Fibroblast of lung (primary cell): ENCODE measurements at regions not wholly inside any gene's neighbourhood (a gene's known extent, or its start where the extent isn't known, plus 50 kb on each side); places are given as distances from the start of the nearest gene placed in this dataset.

Source experiments
- DNase-seq, 2 donors: peaks; one replicate each; pipeline versions ENCODE4 v3.0.0 to v3.0.0-alpha.2; 2010; ENCODE audit warnings: low read depth in 2 of 2
- H2AFZ ChIP-seq: 2 replicates; pipeline ENCODE4 v1.5.1; 2012; ENCODE audit warnings: low read length, control low read depth, inconsistent platforms
- H3K27ac ChIP-seq: 2 replicates; pipeline ENCODE4 v1.5.1; 2011; ENCODE audit warnings: low read length, control low read depth; ENCODE audit not compliant: insufficient read depth
- H3K27me3 ChIP-seq: 2 replicates; pipeline ENCODE4 v1.5.1; 2011; ENCODE audit warnings: mild to moderate bottlenecking, low read length; ENCODE audit not compliant: control insufficient read depth, insufficient read depth
- H3K36me3 ChIP-seq: 2 replicates; pipeline ENCODE4 v1.5.1; 2011; ENCODE audit warnings: low read length; ENCODE audit not compliant: control insufficient read depth, insufficient read depth
- H3K4me1 ChIP-seq: 2 replicates; pipeline ENCODE4 v1.5.1; 2011; ENCODE audit warnings: low read length; ENCODE audit not compliant: control insufficient read depth, insufficient read depth; ENCODE audit errors: extremely low read depth
- H3K4me2 ChIP-seq: 2 replicates; pipeline ENCODE4 v1.5.1; 2011; ENCODE audit warnings: low read length, control low read depth; ENCODE audit not compliant: insufficient read depth; ENCODE audit errors: extremely low read depth
- H3K4me3 ChIP-seq, 4 experiments: fragments of 200-600 bp in 1 of 4; sonication (generic) in 1 of 4; replicated peaks in 1 of 4; 2 replicates each; pipeline ENCODE4 v1.5.1; 2011 to 2016; ENCODE audit warnings: low read length in 4 of 4, low read depth in 3 of 4, mild to moderate bottlenecking in 3 of 4, control low read depth in 2 of 4, inconsistent platforms in 1 of 4, mixed read lengths in 1 of 4; ENCODE audit not compliant: insufficient read depth in 1 of 4; ENCODE audit errors: control extremely low read depth in 1 of 4
- H3K79me2 ChIP-seq: 2 replicates; pipeline ENCODE4 v1.5.1; 2012; ENCODE audit warnings: mild to moderate bottlenecking, low read length, inconsistent platforms; ENCODE audit not compliant: control insufficient read depth, insufficient read depth
- H3K9ac ChIP-seq: 2 replicates; pipeline ENCODE4 v1.5.1; 2011; ENCODE audit warnings: mild to moderate bottlenecking, low read length, control low read depth; ENCODE audit not compliant: insufficient read depth
- H3K9me3 ChIP-seq: 2 replicates; pipeline ENCODE4 v1.5.1; 2012; ENCODE audit warnings: low read depth, low read length; ENCODE audit not compliant: control insufficient read depth, insufficient read depth
- H4K20me1 ChIP-seq: 2 replicates; pipeline ENCODE4 v1.5.1; 2011; ENCODE audit warnings: low read length; ENCODE audit not compliant: control insufficient read depth, insufficient read depth; ENCODE audit errors: extremely low read depth
- EZH2 ChIP-seq: IDR thresholded peaks from 2 replicates; pipeline ENCODE4 v1.5.1; 2012; ENCODE audit warnings: low read length, control low read depth, mild to moderate bottlenecking; ENCODE audit errors: missing control alignments
- TF ChIP-seq, protein P1 (sequence below), 2 donors: IDR thresholded peaks in 1 of 2; conservative IDR thresholded peaks in 1 of 2; 1 replicate in 1 of 2; 2 replicates in 1 of 2; pipeline ENCODE4 v1.5.1; 2011 to 2012; ENCODE audit warnings: low read length in 2 of 2, control low read depth in 1 of 2, inconsistent platforms in 1 of 2, low read depth in 1 of 2, mild to moderate bottlenecking in 1 of 2

DNA sequence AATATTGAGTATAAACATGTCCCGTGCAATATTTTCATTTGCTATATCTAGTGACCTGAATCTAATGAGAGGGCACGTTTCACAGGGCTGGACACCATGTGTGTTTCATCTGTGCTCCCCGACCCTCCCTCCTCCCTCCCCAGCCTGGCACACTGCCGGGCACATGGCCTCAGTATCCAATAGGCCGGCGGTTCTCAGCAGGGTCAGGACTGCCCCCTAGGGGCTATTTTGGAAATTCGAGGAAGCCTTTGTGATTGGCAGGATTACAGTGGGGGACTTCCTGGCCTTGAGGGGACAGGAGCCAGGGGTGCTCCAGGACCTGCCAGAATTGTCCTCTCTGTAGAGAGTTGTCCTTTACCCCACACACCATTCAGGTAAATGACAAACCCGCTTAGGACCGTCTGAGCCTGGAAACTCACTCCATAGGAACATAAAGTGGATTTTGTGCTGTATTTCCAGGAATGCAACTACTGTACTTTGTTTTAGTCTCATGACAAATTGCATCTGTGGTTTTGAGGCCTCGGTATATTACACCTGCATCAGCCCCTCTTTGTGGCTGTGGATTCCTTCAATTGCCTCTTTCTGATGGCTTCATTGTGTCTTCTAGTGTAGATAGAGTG lies 109.5 kb upstream of the SIM2 start:
- TF ChIP-seq, protein P1, sequence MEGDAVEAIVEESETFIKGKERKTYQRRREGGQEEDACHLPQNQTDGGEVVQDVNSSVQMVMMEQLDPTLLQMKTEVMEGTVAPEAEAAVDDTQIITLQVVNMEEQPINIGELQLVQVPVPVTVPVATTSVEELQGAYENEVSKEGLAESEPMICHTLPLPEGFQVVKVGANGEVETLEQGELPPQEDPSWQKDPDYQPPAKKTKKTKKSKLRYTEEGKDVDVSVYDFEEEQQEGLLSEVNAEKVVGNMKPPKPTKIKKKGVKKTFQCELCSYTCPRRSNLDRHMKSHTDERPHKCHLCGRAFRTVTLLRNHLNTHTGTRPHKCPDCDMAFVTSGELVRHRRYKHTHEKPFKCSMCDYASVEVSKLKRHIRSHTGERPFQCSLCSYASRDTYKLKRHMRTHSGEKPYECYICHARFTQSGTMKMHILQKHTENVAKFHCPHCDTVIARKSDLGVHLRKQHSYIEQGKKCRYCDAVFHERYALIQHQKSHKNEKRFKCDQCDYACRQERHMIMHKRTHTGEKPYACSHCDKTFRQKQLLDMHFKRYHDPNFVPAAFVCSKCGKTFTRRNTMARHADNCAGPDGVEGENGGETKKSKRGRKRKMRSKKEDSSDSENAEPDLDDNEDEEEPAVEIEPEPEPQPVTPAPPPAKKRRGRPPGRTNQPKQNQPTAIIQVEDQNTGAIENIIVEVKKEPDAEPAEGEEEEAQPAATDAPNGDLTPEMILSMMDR (conservative IDR thresholded peaks at IDR 0.05 in 1 of 2, IDR thresholded peaks at IDR 0.05 in 1 of 2; ENCODE audit: low read depth in 1 of 2, low read length in 2 of 2), result peak; percentile 58 to 60
- TF ChIP-seq EZH2, result no peak
- no peak overlapping the region for H2AFZ ChIP-seq
- peaks cover 1% of the 10 kb centered on the region for H3K27me3 ChIP-seq
- H3K4me1 ChIP-seq, result no peaks in the 10 kb centered on the region
- H3K27ac ChIP-seq, result no peak overlapping the region
- no peak overlapping the region for H3K4me3 ChIP-seq
- H3K9ac ChIP-seq, result no peak overlapping the region
- H3K4me2 ChIP-seq, result no peak overlapping the region
- peak; percentile 13 to 54 for DNase-seq
- H4K20me1 ChIP-seq, result no peaks in the 10 kb centered on the region
- H3K79me2 ChIP-seq, result no peaks in the 10 kb centered on the region
- no peaks in the 10 kb centered on the region for H3K36me3 ChIP-seq
- H3K9me3 ChIP-seq, result no peaks in the 10 kb centered on the region

DNA sequence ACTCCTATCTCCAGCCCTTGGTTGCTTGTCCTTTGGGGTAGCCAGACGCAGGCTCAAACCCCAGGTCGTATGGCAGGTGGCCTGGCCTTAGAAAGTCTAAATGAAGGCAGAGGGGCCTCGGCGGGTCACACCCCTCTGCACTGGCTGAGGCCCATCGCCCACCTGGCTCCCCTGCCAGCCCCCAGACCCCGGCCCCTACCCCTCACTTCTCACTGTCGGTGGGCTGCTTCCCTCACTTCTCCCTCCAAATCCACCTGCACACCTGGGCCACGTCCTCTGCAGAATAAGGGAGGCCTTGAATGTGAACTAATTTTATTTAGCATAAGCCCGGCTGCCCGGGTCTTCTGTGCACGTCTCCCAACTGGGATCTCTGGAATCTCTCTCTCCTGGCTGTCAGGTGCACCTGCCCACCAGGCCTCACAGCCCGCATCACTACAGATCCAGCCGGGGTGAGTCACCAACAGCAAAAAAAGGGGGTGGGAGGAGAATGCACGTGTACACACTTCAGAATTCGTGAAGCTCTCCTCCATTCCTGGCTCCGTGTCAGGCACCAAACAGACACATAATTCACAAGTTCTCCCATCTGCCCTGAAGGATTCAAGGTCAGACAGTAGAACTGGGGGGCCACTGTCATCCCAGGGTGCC lies 107.5 kb upstream of the SIM2 start:
- no peak for DNase-seq
- TF ChIP-seq, protein P1 (conservative IDR thresholded peaks at IDR 0.05 in 1 of 2, IDR thresholded peaks at IDR 0.05 in 1 of 2; ENCODE audit: low read depth in 1 of 2, low read length in 2 of 2), result no peak
- no peak for TF ChIP-seq EZH2
- Histone ChIP-seq H2AFZ (no peak overlapping the region), H3K9me3 (no peaks in the 10 kb centered on the region), H3K4me1 (no peaks in the 10 kb centered on the region), H4K20me1 (no peaks in the 10 kb centered on the region), H3K79me2 (no peaks in the 10 kb centered on the region), H3K27ac (no peak overlapping the region), H3K27me3 (peaks cover 6% of the 10 kb centered on the region), H3K9ac (no peak overlapping the region), H3K36me3 (no peaks in the 10 kb centered on the region), H3K4me3 (no peak overlapping the region), H3K4me2 (no peak overlapping the region)

DNA sequence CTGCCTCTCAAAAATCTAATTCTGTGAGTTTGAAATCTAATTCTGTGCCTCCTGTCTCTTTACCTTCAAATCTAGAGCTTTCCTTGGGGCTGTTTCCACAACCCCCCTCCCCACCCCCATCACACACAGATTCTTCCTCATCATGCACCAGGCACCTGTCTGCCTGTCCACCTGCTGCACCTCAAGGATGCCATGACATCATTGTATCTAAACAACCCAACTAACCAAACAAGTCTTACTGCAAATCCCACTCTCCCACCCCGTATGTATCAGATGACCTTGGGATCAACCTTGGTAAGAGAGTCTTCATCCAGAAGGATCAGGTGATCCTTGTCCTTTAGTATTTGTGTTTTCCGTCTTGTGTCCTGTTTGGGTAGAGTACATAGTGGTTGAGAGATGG lies 102.7 kb upstream of the SIM2 start:
- H3K9me3 ChIP-seq, result no peaks in the 10 kb centered on the region
- no peaks in the 10 kb centered on the region for H3K79me2 ChIP-seq
- H3K4me1 ChIP-seq, result no peaks in the 10 kb centered on the region
- TF ChIP-seq, protein P1 (conservative IDR thresholded peaks at IDR 0.05 in 1 of 2, IDR thresholded peaks at IDR 0.05 in 1 of 2; ENCODE audit: low read depth in 1 of 2, low read length in 2 of 2), result no peak
- no peak for TF ChIP-seq EZH2
- peaks cover 16% of the 10 kb centered on the region for H3K27me3 ChIP-seq
- H3K4me3 ChIP-seq, result no peak overlapping the region
- H3K27ac ChIP-seq, result no peak overlapping the region
- no peaks in the 10 kb centered on the region for H4K20me1 ChIP-seq
- H3K9ac ChIP-seq, result no peak overlapping the region
- H3K4me2 ChIP-seq, result no peak overlapping the region
- no peak overlapping the region for H2AFZ ChIP-seq
- H3K36me3 ChIP-seq, result no peaks in the 10 kb centered on the region
- no peak for DNase-seq
